GM12878 (cell line): ENCODE measurements at regions not wholly inside any gene's neighbourhood (a gene's known extent, or its start where the extent isn't known, plus 50 kb on each side); places are given as distances from the start of the nearest gene placed in this dataset.
"Not testable (repeated sequence)": the region's sequence is repeated elsewhere in the genome, so short reads cannot be mapped to it uniquely, and the experiment has no call there.

Experiments
- ATAC-seq: fragments of 200-7000 bp; cut with Tn5 transposase; 3 replicates; pipeline ENCODE4 v1.9.1; 2020; ENCODE audit warnings: mild to moderate bottlenecking, moderate library complexity
- BruUV-seq: library from RNA; stranded (reverse); fragments of 400-500 nt; replicated peaks from 2 replicates; lab custom pipeline; 2021; lab: Mats Ljungman, UMichigan
- CTCF ChIA-PET: fragments of 300-600 bp; sonication (Branson Sonifier 250); formaldehyde crosslinking; extraction: SDS; loops from one replicate; lab custom pipeline; 2021; ENCODE audit warnings: inconsistent platforms; lab: Yijun Ruan, JAX
- POLR2A ChIA-PET: fragments of 350-600 bp; formaldehyde crosslinking; extraction: SDS; loops from one replicate; lab custom pipeline; 2021; ENCODE audit warnings: inconsistent platforms; lab: Charles Lee
- RAD21 ChIA-PET: fragments of 300-600 bp; sonication (Branson Sonifier 250); formaldehyde crosslinking; loops from one replicate; lab custom pipeline; 2023; ENCODE audit warnings: antibody characterized with exemption; ENCODE audit not compliant: unreplicated experiment; lab: Charles Lee
- SMC1A ChIA-PET: fragments of 300-600 bp; sonication (Branson Sonifier 250); formaldehyde crosslinking; loops from one replicate; lab custom pipeline; 2023; ENCODE audit not compliant: unreplicated experiment, uncharacterized antibody; lab: Charles Lee
- DNase-seq: peaks from one replicate; pipeline ENCODE4 v3.0.0-alpha.2; 2011; ENCODE audit warnings: low read depth, low spot score
- FAIRE-seq: peaks from 3 replicates; lab custom pipeline; 2011; peaks lifted over from hg19 to GRCh38; lab: Jason Lieb, UNC
- H2AFZ ChIP-seq: 2 replicates; pipeline ENCODE4 v1.6.0; 2011; ENCODE audit warnings: low read depth, low read length, control low read depth; ENCODE audit not compliant: control insufficient read depth
- H3K27ac ChIP-seq: 2 replicates; pipeline ENCODE4 v1.5.1; 2011; ENCODE audit warnings: control low read depth; ENCODE audit not compliant: control insufficient read depth, insufficient read depth
- H3K27me3 ChIP-seq, 2 experiments: replicated peaks in 1 of 2; 2 replicates each; pipeline versions ENCODE4 v1.6.0 to v1.6.1; 2011; ENCODE audit warnings: low read length in 1 of 2; ENCODE audit not compliant: control insufficient read depth in 2 of 2, insufficient read depth in 2 of 2
- H3K36me3 ChIP-seq, 2 experiments: 2 replicates each; pipeline ENCODE4 v1.5.1; 2011; ENCODE audit warnings: low read length in 1 of 2; ENCODE audit not compliant: control insufficient read depth in 2 of 2, insufficient read depth in 2 of 2
- H3K4me1 ChIP-seq: 2 replicates; pipeline ENCODE4 v1.6.1; 2011; ENCODE audit warnings: mild to moderate bottlenecking, low read length, moderate library complexity, mixed read lengths; ENCODE audit not compliant: control insufficient read depth, insufficient read depth
- H3K4me2 ChIP-seq: 2 replicates; pipeline ENCODE4 v1.6.0; 2011; ENCODE audit warnings: control low read depth; ENCODE audit not compliant: control insufficient read depth, insufficient read depth
- H3K4me3 ChIP-seq: fragments of 200-600 bp; sonication (generic); 2 replicates; pipeline ENCODE4 v1.5.1; 2016
- H3K79me2 ChIP-seq: 2 replicates; pipeline ENCODE4 v1.6.0; 2011; ENCODE audit warnings: low read length; ENCODE audit not compliant: control insufficient read depth, insufficient read depth
- H3K9ac ChIP-seq: 2 replicates; pipeline ENCODE4 v1.8.0; 2011; ENCODE audit warnings: low read length, control low read depth, mixed read lengths; ENCODE audit not compliant: control insufficient read depth, insufficient read depth
- H3K9me3 ChIP-seq: replicated peaks from 3 replicates; pipeline ENCODE4 v1.5.1; 2011; ENCODE audit warnings: mild to moderate bottlenecking, low read length; ENCODE audit not compliant: control insufficient read depth, insufficient read depth
- H4K20me1 ChIP-seq: 2 replicates; pipeline ENCODE4 v1.6.0; 2011; ENCODE audit not compliant: control insufficient read depth, insufficient read depth
- ATF7 ChIP-seq: fragments of 450-650 bp; IDR thresholded peaks from 2 replicates; pipeline ENCODE4 v1.6.1; 2016; ENCODE audit warnings: low read depth, mild to moderate bottlenecking
- CHD1 ChIP-seq: IDR thresholded peaks from 2 replicates; pipeline ENCODE4 v1.6.1; 2012; ENCODE audit warnings: low read depth, low read length, improper control_type of control experiment
- DPF2 ChIP-seq: fragments of 450-650 bp; IDR thresholded peaks from 2 replicates; pipeline ENCODE4 v1.6.1; 2017; ENCODE audit warnings: mild to moderate bottlenecking
- MTA3 ChIP-seq: IDR thresholded peaks from 2 replicates; pipeline ENCODE4 v1.6.1; 2012; ENCODE audit warnings: low read length, inconsistent platforms, borderline replicate concordance
- NFYA ChIP-seq: IDR thresholded peaks from 2 replicates; pipeline ENCODE4 v1.6.1; 2011; ENCODE audit warnings: low read depth, mild to moderate bottlenecking, low read length, improper control_type of control experiment, borderline replicate concordance
- SMAD5 ChIP-seq: IDR thresholded peaks from 2 replicates; pipeline ENCODE4 v1.6.1; 2016; ENCODE audit warnings: antibody characterized with exemption, low read depth
- ZBED1 ChIP-seq: IDR thresholded peaks from 2 replicates; pipeline ENCODE4 v1.6.1; 2016; ENCODE audit warnings: borderline replicate concordance
- WGBS: methylation state at CpG from one replicate; pipeline ENCODE4 v1.1.6; 2016; ENCODE audit warnings: low lambda C conversion rate; ENCODE audit not compliant: insufficient replicate concordance, insufficient coverage; ENCODE audit errors: missing lambda C conversion rate; 5-methylcytosine and 5-hydroxymethylcytosine counted together
- in situ Hi-C: fragments of 300-500 bp; cut with MboI; formaldehyde crosslinking; loops from 9 replicates; pipeline ENCODE4 v1.14.3; 2018; ENCODE audit warnings: mixed read lengths
- intact Hi-C: fragments of 100-400 bp; cut with micrococcal nuclease; formaldehyde crosslinking; loops from one replicate; pipeline ENCODE4 v1.14.2; 2022; ENCODE audit not compliant: unreplicated experiment
- TF ChIP-seq, protein P1 (sequence below): fragments of 450-650 bp; formaldehyde crosslinking; IDR thresholded peaks from 2 replicates; pipeline ENCODE4 v1.4.0; 2020; ENCODE audit warnings: mild to moderate bottlenecking, moderate library complexity
- TF ChIP-seq, protein P2 (sequence below): fragments of 450-650 bp; IDR thresholded peaks from 2 replicates; pipeline ENCODE4 v1.6.1; 2017; ENCODE audit warnings: mild to moderate bottlenecking, moderate library complexity
- TF ChIP-seq, protein P3 (sequence below): IDR thresholded peaks from 2 replicates; pipeline ENCODE4 v1.6.1; 2011; ENCODE audit warnings: low read depth, low read length, improper control_type of control experiment, borderline replicate concordance

DNA sequence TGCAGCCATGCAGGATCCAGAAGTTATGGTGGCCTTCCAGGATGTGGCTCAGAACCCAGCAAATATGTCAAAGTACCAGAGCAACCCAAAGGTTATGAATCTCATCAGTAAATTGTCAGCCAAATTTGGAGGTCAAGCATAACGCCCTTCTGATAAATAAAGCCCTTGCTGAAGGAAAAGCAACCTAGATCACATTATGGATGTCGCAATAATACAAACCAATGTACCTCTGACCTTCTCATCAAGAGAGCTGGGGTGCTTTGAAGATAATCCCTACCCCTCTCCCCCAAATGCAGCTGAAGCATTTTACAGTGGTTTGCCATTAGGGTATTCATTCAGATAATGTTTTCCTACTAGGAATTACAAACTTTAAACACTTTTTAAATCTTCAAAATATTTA lies 157.8 kb downstream of the KCNRG start:
- H2AFZ ChIP-seq, H4K20me1 ChIP-seq, H3K27me3 ChIP-seq, intact Hi-C loops, SMC1A ChIA-PET, H3K4me1 ChIP-seq, in situ Hi-C loops, CTCF ChIA-PET, RAD21 ChIA-PET, H3K36me3 ChIP-seq, DNase-seq, FAIRE-seq, H3K4me3 ChIP-seq, POLR2A ChIA-PET, H3K79me2 ChIP-seq, H3K9ac ChIP-seq, H3K4me2 ChIP-seq, H3K27ac ChIP-seq, BruUV-seq, H3K9me3 ChIP-seq, ATAC-seq: not testable (repeated sequence)
- WGBS = 59% methylated on average over 2 of the region's 2 CpGs

DNA sequence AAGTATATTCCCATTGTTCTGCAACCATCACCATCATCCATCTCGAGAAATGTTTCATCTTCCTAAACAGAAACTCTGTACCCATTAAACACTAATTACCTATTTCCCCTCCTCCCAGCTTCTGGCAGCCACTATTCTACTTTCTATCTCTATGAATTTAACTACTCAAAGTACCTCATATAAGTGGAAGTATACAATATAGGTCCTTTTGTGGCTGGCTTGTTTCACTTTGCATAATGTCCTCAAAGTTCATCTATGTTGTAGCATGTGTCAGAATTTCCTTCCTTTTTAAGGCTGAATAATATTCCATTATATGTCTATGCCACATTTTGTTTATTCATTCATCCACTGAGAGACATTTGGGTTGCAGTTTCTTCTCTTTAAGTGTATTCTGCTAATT lies 159.4 kb downstream of the KCNRG start:
- H3K36me3 ChIP-seq = no peaks in the 10 kb centered on the region
- intact Hi-C loops = no loop called here
- no peak overlapping the region for H3K27ac ChIP-seq
- no TSS peak for BruUV-seq
- FAIRE-seq = no peak
- ChIA-PET POLR2A (no interaction called here), SMC1A (no interaction called here), CTCF (no interaction called here), RAD21 (no interaction called here)
- DNase-seq = no peak
- H3K4me2 ChIP-seq = no peak overlapping the region
- WGBS = 22% methylated on average over 1 of the region's 1 CpG
- no peak for ATAC-seq
- H3K27me3 ChIP-seq = peaks cover 0 to 2% of the 10 kb centered on the region in 2 experiments; a peak in 1 of 4 replicates
- no peak overlapping the region for H3K9ac ChIP-seq
- no peaks in the 10 kb centered on the region; the same call in 2 of the 3 replicates for H3K9me3 ChIP-seq
- in situ Hi-C loops = no loop called here
- H3K79me2 ChIP-seq = no peaks in the 10 kb centered on the region
- no peaks in the 10 kb centered on the region for H4K20me1 ChIP-seq
- no peaks in the 10 kb centered on the region for H3K4me1 ChIP-seq
- no peak overlapping the region for H3K4me3 ChIP-seq
- no peak overlapping the region for H2AFZ ChIP-seq
- TF ChIP-seq NFYA (no peak), MTA3 (no peak), DPF2 (no peak), ZBED1 (no peak), ATF7 (no peak), CHD1 (no peak), SMAD5 (no peak)
- TF ChIP-seq, protein P1, sequence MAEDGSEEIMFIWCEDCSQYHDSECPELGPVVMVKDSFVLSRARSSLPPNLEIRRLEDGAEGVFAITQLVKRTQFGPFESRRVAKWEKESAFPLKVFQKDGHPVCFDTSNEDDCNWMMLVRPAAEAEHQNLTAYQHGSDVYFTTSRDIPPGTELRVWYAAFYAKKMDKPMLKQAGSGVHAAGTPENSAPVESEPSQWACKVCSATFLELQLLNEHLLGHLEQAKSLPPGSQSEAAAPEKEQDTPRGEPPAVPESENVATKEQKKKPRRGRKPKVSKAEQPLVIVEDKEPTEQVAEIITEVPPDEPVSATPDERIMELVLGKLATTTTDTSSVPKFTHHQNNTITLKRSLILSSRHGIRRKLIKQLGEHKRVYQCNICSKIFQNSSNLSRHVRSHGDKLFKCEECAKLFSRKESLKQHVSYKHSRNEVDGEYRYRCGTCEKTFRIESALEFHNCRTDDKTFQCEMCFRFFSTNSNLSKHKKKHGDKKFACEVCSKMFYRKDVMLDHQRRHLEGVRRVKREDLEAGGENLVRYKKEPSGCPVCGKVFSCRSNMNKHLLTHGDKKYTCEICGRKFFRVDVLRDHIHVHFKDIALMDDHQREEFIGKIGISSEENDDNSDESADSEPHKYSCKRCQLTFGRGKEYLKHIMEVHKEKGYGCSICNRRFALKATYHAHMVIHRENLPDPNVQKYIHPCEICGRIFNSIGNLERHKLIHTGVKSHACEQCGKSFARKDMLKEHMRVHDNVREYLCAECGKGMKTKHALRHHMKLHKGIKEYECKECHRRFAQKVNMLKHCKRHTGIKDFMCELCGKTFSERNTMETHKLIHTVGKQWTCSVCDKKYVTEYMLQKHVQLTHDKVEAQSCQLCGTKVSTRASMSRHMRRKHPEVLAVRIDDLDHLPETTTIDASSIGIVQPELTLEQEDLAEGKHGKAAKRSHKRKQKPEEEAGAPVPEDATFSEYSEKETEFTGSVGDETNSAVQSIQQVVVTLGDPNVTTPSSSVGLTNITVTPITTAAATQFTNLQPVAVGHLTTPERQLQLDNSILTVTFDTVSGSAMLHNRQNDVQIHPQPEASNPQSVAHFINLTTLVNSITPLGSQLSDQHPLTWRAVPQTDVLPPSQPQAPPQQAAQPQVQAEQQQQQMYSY = no peak
- TF ChIP-seq, protein P2, sequence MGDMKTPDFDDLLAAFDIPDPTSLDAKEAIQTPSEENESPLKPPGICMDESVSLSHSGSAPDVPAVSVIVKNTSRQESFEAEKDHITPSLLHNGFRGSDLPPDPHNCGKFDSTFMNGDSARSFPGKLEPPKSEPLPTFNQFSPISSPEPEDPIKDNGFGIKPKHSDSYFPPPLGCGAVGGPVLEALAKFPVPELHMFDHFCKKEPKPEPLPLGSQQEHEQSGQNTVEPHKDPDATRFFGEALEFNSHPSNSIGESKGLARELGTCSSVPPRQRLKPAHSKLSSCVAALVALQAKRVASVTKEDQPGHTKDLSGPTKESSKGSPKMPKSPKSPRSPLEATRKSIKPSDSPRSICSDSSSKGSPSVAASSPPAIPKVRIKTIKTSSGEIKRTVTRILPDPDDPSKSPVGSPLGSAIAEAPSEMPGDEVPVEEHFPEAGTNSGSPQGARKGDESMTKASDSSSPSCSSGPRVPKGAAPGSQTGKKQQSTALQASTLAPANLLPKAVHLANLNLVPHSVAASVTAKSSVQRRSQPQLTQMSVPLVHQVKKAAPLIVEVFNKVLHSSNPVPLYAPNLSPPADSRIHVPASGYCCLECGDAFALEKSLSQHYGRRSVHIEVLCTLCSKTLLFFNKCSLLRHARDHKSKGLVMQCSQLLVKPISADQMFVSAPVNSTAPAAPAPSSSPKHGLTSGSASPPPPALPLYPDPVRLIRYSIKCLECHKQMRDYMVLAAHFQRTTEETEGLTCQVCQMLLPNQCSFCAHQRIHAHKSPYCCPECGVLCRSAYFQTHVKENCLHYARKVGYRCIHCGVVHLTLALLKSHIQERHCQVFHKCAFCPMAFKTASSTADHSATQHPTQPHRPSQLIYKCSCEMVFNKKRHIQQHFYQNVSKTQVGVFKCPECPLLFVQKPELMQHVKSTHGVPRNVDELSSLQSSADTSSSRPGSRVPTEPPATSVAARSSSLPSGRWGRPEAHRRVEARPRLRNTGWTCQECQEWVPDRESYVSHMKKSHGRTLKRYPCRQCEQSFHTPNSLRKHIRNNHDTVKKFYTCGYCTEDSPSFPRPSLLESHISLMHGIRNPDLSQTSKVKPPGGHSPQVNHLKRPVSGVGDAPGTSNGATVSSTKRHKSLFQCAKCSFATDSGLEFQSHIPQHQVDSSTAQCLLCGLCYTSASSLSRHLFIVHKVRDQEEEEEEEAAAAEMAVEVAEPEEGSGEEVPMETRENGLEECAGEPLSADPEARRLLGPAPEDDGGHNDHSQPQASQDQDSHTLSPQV = no peak
- TF ChIP-seq, protein P3, sequence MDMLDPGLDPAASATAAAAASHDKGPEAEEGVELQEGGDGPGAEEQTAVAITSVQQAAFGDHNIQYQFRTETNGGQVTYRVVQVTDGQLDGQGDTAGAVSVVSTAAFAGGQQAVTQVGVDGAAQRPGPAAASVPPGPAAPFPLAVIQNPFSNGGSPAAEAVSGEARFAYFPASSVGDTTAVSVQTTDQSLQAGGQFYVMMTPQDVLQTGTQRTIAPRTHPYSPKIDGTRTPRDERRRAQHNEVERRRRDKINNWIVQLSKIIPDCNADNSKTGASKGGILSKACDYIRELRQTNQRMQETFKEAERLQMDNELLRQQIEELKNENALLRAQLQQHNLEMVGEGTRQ = no peak
